GM12873 (cell line): ENCODE measurements at regions not wholly inside any gene's neighbourhood (a gene's known extent, or its start where the extent isn't known, plus 50 kb on each side); places are given as distances from the start of the nearest gene placed in this dataset.

Experiments used
- TF ChIP-seq, protein P1 (sequence below): IDR thresholded peaks from 2 replicates; pipeline ENCODE4 v1.5.1; 2012; ENCODE audit warnings: low read depth, mild to moderate bottlenecking, moderate library complexity, low read length, control low read depth; ENCODE audit not compliant: insufficient read depth; ENCODE audit errors: missing control alignments

DNA sequence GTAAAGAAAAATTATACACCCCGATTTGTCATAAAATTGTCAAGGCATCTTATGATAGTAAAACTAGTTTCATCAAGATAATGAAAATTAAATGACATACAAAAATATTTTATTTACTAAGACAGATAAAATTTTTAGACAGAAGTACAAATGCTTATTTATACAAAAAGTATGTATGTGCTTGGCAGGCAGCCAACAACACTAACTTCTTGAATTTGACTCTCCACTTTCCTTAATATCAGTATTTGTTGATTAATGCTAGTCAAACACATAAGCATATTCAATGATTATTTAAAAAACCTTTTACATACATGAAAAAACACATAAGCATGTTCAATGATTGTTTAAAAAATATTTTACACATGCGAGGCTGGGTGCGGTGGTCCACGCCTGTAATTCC, 1079.9 kb upstream of the CDH6 start:
- TF ChIP-seq, protein P1, sequence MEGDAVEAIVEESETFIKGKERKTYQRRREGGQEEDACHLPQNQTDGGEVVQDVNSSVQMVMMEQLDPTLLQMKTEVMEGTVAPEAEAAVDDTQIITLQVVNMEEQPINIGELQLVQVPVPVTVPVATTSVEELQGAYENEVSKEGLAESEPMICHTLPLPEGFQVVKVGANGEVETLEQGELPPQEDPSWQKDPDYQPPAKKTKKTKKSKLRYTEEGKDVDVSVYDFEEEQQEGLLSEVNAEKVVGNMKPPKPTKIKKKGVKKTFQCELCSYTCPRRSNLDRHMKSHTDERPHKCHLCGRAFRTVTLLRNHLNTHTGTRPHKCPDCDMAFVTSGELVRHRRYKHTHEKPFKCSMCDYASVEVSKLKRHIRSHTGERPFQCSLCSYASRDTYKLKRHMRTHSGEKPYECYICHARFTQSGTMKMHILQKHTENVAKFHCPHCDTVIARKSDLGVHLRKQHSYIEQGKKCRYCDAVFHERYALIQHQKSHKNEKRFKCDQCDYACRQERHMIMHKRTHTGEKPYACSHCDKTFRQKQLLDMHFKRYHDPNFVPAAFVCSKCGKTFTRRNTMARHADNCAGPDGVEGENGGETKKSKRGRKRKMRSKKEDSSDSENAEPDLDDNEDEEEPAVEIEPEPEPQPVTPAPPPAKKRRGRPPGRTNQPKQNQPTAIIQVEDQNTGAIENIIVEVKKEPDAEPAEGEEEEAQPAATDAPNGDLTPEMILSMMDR = no peak

DNA sequence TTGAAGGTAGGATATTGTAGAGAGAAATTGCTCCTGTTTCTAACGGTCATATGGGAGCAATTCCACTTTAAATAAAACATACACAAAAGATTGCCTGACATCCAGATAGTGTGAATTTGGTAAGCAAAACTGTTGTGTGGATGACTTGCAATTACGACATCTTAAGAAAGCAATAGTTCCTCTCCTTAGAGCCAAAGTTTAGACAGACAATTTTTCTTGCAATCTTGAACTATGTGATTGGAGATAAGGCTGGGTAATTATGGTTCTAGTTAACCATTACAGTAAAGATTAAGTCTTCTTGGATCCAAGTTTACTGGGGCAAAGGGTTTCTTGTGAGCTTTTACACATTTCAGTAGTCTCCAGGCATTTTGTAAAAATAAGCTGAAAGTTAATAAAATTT, 1080.6 kb upstream of the CDH6 start:
- TF ChIP-seq, protein P1 = no peak

DNA sequence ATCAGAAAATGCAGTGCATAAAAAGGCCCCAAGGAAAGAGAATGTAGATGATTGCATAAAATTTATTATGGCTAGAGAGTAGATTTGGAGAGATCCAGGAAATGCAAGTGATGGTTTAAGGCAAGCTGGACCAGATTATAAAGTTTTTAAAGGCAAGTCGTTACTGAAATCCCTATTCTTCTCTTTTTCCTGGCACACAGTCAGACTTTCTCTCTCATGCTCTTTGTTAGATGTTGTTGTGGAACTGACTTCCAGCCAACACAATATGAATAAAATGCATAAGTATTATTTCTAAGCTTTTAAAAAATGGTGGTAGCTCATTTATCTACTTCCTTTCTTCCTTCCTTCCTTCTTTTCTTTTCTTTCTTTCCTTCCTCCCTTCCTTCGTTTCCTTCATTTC, 1085.4 kb upstream of the CDH6 start:
- TF ChIP-seq, protein P1 = no peak

DNA sequence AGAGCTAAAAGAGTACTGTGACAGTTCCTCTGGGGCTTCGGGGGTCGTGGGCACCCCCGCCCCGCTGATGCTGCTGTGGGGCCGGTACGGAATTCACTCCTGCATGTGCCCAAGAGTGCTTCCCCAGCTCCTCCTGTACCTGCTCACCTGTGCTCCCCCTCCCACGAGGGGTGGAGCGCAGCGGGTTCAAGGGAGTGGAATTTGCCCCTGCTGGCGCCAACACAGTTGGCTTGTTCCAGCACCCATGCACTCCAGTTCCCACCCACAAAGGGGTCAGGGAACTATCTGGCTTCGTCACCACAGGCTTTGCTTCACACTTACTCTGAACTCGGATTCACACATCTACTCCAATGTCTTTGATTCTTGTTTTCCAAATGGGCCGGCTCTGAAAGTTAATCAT, 1086.9 kb upstream of the CDH6 start:
- TF ChIP-seq, protein P1 = no peak

DNA sequence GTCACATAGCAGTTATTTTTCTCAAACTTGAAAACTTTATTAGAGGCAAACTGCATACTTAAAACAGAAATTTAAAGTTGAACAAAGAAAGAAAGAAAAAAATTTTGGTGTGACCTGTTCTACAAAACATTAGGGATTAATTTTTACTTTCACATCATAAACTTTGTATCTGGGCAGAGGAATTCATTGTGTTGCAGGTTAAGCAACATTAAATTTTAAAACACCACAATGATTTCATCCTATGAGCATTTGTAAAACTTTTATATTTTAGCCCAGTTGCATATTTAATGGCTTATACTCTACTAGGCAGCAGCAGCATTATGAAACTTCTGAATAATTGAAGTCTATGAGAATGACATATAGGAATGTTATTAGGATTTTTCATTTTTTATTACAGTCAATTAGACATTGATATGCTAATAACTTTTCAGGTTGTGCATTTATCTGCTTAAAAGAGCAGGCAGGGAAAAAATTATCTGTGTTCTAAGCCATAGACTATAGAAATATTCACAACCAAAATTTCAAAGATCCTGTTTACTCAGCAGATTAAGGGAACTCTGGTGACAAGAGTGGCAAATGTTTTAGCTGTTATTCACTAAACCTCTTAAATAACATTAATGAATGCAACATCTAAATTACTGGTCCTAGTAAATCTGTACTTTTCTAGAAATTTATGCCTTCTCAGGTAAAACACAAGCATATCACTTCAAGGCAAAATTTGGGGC, 1088.5 kb upstream of the CDH6 start:
- TF ChIP-seq, protein P1 = no peak

DNA sequence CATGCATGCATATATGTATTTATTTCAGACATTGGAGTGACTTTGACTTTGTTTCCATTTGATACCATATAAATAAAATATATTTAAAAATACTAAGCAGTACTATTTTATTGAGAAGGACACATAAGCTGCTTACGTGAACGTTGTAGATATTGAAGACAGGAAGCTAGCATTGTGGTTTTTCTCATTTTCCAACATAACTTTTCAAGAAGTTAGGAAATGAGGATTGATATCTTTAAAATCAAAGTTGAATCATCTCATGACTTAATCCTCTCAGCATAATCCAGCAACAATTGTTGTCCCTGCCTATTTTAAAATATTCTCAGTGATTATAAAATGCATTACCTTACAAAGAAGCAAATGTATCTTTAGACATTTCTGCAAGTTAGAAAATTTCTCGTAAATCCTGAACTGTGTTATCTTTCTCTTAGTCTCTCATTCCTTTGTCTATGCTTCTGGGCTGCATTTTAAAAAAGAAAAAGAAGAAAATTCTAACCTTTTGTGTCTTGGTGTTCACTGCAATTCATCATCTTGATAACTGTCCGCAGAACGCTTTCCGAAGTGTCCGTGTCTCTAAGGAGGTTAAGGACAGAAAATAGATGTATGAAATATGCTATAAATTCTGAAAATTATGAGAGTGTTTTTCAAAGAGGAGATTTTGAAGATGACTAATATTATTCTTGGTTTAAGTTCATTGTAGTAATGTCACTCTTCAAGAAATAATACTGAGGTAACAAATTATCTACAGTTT, 1089.9 kb upstream of the CDH6 start:
- TF ChIP-seq, protein P1 = no peak

DNA sequence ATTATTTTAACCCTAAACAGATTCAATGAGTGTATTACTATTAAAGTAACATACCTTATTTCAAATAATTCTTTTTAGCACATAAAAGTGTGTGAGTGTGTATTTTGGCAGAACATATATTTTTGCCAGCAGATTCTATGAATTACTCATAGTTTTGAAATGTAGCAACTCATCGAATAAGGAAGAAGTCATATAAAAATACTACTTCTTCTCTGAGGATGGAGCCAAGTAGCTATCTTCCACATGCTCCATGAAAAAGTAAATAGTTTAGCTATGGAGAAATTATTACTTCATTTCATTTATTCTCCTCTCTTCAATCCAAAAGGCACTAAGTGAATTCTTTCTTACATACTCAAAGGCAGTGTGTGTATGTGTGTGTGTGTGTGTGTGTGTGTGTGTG, 1090.4 kb upstream of the CDH6 start:
- TF ChIP-seq, protein P1 = no peak
